ENCODE measurements at regions not wholly inside any gene's neighbourhood (a gene's known extent, or its start where the extent isn't known, plus 50 kb on each side); places are given as distances from the start of the nearest gene placed in this dataset.
"Not testable (repeated sequence)": the region's sequence is repeated elsewhere in the genome, so short reads cannot be mapped to it uniquely, and the experiment has no call there.

DNA sequence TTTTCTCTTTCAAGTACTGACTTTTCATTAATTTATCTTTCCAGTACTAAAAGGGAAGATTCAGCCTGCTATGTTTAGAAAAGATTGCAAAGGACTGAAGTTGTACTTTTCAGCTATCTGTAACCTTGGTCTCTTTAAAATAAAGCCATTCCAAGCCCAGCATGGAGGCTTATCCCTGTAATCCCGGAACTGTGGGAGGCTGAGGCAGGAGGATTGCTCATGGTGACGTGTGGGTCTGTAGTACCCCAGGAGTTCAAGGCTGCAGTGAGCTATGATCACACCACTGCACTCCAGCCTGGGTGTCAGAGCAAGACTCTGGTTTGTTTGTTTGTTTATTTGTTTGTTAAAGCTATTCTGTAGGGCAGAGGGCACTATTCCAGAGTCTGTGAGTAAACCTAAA lies 50.6 kb upstream of the TMEM170B start:
- no peak for DNase-seq (ENCODE audit: low read depth)

DNA sequence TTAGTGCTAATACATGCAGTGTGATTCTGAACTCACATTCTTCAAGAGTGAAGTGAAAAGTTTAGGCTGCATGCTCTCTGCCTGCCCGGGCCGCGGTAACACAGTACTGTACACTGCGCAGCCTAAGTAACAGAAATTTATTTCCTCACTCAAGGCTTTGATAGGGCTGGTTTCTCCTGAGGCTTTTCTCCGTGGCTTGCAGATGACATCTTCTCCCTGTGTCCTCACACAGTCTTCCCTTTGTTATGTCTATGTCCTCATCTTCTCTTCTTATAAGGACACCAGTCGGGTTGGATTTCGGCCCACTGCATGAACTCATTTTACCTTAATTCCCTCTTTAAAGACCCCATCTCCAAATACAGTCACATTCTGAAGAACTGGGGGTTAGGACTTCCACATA lies 51.1 kb upstream of the TMEM170B start:
- no peak for DNase-seq (ENCODE audit: low read depth)

DNA sequence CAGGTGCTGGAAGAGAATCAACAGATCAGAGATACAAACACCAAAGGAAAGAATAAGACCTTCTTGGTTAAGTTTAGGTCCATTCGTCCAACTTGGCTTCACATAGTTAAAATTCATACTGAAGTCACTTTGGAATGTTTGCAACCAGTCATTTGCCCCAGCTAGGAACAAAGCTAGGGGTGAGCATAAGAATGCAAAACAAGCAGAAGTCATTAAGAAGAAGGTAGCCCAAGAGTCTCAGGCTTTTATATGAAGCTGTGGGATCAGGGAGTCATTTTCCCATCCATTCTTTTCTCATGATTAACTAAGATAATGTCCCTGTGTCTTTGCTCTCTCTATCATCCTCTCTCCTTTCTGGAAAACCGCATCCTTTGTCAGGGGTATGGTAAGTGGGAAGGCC lies 51.5 kb upstream of the TMEM170B start:
- no peak for DNase-seq (ENCODE audit: low read depth)

DNA sequence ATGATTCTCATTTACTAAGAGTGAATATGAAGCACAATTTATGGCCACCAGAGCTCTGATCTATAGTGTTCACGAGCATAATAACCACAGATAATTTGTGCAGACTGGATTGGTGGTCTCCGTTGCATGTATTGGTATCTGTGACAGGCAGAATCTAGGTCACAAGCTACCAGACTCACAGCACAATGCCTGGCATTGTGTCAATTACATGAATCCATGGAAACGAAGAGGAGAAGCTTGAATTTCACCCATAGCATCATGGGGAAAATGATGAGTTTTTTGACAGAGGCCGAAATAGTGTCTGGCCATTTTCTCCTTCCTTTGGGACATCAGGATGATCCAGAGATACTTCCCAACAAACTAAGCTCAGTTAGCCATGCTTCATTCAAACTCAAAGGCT lies 52.3 kb upstream of the TMEM170B start:
- no peak for DNase-seq (ENCODE audit: low read depth)

DNA sequence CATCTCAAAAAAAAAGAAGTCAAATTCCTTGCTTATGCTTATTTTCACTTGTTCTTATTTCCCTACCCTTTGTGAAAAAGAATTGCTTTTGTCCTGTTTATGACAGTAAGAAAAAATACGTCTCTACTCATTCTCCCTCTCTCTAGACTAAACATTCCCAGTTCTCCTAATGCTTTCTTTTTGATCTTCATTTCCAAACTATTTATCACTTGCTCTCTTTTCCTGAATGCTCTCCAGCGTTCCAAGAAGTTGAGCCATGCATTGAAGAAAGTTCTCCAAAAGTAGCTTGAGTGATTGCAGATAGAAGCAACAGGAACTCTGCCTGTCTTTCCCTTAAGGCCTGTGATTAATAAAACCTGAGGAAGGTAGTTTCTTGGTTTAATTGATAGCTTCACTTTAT lies 53.1 kb upstream of the TMEM170B start:
- no peak for DNase-seq (ENCODE audit: low read depth)

DNA sequence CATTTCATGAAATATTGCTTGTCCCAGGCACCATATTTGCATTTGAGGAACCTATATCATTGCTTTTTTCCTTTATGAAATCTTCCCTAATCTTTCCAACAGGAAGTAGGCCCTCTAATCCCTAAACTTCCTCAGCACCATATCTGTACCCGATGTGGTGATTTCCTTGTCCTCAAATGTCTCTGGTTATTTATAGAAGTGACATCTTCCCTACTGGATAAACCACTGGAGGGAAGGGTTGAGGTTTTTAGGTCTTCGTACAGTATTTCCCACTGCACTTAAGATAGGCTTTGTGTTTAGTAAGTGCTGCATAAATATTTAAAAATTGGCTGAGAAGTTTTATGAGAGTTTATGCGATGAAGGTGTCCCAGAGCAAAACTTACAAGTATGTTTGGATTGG lies 54.9 kb upstream of the TMEM170B start:
- no peak for DNase-seq (ENCODE audit: low read depth)

DNA sequence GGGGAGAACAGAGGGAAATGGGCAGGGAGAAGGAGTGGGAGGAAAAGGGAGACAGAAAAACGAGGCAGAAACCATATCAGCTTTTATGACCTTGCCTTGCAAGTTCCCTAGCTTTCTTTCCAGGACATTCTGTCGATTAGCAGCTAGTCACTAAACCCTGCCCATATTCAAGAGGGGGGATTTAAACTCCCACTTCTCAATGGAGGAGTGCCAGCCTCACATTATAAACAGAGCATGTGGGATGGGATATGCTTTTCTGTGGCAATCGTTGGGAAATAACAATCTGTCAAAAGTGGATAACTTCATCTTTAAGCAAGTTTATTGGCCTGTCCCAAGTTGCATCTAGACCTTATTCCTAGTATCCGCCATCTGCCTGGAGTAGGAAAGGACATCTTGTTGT lies 57.0 kb upstream of the TMEM170B start:
- DNase-seq (ENCODE audit: low read depth), result no peak

DNA sequence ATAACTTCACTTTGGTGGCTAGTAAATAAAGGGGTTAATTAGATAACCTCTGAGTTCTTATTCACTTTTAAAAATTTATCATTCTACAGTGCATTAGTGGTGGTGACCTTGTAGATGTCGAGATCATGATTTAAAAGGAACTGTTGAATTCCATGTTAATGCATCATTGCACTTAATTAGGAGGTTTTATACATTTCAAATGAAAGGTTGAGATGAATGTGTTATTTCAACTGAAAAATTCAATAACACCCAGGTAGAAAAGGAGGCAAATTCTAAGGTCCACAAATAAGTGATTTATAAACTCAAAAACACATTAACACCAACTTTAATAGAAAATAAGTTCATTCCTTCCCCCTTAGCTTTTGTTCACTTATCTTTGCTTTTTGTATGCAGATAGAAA lies 58.3 kb upstream of the TMEM170B start:
- DNase-seq (ENCODE audit: low read depth), result no peak

DNA sequence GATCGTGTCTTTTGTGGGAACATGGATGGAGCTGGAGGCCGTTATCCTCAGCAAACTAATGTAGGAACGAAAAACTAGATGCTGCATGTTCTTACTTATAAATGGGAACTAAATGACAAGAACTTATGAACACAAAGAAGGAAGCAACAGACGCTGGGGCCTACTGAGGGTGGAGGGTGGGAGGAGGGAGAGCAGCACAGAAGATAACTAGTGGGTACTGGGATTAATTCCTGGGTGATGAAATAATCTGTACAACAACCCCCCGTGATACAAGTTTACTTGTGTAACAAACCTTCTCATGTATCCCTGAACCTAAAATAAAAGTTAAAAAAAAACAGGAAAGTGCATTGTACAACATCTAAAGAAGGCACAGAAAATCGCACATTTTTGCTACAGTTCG lies 59.0 kb upstream of the TMEM170B start:
- DNase-seq (ENCODE audit: low read depth), result no peak

DNA sequence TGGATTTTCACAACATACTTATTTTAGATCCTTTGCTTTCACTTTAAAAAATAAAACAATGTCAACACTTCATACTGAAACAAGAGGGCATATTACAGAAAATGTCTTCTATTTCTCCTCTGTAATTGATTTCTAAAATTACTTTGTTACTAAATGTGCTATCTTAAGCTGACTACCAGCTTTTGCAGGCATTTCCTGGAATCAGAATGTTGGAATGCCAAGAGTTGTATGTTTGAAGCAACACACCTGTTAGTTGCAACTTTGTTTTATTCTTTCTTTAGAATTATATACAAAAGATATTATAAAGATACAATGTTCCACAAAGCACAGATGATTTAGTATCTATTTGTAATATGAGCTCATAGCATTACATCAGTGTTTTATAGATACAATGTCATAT lies 62.5 kb upstream of the TMEM170B start:
- no peak for DNase-seq (ENCODE audit: low read depth)

DNA sequence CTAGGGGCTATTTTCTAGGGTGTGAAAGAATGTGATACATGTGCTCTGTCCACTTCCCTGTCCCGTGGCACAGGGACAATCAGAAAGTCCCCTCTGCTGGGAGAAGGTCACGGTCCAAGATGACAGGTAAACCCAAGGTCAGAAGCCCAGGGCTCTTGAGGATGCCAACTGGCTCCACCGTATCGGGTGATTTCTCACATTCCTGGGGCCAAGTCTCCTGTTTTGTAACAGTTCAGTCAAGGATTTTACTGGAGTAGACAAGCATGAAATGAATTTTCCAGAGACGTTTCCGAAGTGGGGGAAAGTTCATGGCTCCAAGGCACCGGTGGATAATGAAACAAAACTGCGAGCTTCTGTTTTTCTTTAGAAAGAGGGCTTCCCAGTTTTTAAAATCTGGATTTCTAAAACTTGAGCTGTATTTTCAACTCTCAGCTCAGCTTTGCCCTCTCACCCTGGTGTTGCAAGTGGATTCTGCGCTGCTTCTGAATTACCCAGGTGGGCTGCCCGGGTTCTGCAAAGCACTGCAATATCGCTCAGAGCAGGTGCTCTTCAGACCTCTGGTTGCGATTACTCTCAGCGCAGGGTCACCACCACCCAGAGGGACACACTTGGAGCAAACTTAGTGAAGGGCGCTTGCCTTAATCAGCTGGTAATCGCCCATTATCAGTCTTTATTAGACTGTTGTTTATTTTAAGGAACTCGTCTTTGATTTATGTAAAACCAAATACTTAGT lies 64.4 kb upstream of the TMEM170B start:
- DNase-seq (ENCODE audit: low read depth), result no peak

DNA sequence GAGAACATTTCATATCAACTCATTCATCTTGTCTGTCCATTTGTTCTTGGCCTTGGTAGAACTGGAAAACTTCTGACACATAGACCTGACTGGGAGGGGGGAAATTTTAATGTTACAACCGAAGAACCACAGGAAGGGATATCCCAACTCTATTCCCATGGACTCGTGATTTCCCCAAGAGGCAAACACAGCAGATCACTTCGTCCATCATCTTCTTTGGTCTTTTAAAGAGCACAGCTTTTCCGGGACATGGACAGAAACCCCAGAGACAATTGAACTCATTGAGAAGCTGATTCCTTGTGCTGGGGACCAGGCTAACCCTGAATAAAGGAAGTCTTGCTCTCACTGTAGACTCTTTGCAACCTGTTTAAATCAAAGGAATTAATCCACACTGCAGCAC lies 66.3 kb upstream of the TMEM170B start:
- DNase-seq (ENCODE audit: low read depth), result no peak

DNA sequence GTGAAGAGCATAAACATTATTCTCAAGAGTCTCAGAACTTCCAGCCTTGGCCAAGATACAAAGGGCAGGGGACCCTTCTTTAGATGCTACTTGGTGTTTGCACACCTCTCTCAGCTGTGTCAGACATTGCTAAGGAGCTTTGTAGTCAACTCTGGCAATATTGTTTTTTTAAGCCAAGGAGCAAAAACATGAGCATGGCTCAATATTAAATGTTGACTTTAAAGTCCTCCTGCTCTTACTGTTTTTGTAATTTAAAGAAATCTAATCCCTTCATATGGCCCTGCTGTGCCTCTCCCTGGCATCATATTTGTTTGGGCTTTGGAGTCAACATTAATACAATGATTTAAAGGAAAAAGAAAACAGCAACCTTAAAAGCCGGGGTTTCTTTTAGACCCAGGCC lies 67.9 kb upstream of the TMEM170B start:
- DNase-seq (ENCODE audit: low read depth), result no peak

DNA sequence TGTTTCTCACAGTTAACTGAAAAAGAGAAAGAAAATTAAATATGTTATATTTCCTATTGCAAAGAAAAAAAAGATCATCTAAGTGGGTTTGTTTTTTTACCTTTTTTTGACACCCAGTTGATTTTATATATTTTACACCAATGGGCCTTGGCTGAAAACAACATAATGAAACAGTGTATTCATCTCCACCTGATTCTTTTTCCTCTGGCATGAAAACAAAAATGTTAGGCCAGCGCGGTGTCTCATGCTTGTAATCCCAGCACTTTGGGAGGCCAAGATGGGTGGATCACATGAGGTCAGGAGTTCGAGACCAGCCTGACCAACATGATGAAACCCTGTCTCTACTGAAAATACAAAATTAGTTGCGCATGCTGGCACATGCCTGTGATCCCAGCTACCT lies 69.3 kb upstream of the TMEM170B start:
- not testable (repeated sequence) for DNase-seq (ENCODE audit: low read depth)

DNA sequence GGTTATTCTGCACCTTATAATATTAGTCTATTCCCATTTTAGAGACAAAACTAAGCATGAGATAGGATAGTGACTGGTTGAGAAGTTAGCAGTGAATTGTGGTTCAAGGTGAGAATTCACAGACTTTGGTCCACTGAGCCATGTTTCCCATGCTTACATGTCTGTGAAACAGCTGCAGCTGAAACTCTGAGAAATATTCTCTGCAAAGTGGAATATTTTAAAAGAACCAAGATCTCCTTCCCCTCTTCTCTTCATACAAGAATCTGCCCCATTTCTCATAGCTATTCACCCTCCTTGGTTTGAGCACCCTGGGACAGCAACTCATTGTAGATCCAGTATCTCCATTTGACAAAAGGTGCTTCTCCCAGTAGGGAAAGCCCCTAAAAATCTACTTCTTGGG lies 70.2 kb upstream of the TMEM170B start:
- no peak for DNase-seq (ENCODE audit: low read depth)

DNA sequence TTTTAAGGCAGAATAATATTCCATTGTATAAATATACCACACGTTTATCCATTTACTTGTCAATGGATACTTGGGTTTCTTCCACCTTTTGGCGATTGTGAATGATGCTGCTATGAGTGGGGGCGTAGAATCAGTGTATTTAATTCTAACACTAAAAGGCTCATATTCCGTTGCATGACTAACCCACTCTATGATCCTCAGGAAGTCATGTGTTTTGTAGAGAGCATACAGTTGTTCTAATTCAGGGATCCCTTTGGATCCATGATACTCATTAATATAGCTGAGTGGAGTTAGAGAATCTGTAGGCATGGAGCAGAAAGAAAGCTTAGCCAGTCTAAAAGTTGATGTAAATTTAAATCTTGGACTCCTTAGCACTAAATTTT lies 74.2 kb upstream of the TMEM170B start:
- no peak for DNase-seq (ENCODE audit: low read depth)

DNA sequence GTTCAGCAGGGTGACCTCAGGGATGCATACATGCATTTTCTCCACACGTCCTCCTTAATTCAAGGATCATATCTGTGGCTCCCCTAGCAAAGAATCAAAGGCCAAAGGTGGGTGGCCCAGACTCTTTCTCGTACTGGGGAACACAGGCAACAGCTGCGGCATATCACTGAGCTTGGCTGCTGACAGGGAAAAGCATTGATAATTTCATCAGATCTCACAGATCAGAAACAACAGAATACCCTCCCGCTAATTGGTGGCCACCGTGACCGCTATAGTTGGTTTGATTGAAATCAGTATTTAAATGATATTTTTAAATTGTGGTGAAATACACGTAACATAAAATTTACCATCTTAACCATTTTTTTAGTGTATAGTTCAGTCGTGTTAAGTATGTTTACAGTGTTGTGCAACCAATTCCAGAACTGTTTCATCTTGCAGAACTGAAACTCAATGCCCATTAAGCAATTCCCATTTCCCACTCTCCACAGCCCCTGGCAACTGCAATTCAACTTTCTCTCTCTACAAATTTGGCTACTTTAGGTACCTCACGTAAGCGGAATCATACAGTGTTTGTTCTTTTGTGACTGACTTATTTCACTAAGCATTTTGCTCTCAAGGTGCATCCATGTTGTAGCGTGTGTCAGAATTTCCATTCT lies 74.7 kb upstream of the TMEM170B start:
- DNase-seq (ENCODE audit: low read depth), result no peak

DNA sequence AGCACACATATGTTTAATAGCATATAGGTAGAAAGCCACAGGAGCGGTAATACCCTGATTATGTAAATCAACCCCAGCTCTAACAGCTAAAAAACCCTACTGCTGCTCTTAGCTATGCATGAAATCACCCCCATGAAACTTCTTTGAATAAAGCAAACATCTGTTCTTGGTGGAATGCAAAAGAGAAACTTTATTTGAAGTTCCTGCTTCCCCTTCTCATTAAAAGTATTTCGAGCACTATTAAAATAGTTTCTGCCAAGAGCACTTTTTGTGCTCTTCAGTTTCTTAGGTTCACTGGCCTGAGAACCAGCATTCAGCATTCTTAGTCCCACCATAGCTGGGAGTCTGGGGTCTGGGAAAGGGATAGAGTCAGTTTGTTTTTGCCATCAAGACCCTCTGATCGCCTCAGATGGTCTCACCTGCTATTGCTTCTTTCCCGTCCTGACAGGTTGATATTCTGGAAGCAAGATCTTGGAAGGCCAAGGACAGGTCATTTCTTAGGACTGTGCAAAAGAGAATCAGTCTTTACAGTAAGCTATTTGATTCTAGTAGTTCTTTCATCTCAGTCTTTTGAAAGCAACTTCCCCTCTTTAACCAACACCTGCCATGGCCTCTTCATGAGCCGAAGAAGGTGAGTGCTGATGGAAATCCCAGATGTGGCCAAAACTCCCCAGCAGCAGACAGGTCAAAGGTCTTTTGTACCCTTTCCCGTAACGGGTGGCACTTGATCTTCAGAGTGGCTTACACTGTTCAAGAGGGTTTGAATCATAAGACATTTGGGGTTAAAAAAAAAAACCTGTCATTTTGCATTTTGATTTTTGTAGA lies 76.5 kb upstream of the TMEM170B start:
- no peak for DNase-seq (ENCODE audit: low read depth)

DNA sequence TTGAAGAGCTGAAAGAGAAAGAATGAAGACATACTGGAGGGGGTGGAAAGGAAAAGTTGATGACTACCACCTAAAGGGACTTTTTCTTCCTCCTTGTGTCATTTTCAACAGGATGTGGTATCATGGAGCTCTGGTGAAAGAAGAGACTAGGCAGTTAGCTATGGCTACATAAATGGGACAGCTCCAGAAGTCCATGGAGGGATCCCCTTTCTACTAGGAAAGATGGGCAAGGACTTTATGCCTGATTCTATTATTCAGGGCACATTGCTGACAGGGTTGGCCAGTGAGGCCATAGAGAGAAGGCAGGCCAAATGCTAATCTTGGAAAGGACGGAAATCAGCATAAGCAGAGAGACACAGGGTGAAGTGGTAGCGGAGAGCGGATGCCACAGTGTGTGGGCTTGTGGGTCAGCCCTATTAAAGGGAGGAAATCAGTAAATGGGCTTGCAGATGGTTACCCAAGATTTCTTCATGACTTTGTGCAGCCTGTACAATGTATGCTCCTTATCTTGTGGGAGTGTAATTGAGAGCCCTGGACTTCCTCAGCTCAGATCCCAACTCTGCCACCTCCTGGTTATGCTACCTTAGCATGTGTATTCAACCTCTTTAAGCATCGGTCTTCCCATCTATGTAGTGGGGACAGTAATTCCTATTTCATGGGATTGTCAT lies 77.4 kb upstream of the TMEM170B start:
- DNase-seq (ENCODE audit: low read depth), result no peak

DNA sequence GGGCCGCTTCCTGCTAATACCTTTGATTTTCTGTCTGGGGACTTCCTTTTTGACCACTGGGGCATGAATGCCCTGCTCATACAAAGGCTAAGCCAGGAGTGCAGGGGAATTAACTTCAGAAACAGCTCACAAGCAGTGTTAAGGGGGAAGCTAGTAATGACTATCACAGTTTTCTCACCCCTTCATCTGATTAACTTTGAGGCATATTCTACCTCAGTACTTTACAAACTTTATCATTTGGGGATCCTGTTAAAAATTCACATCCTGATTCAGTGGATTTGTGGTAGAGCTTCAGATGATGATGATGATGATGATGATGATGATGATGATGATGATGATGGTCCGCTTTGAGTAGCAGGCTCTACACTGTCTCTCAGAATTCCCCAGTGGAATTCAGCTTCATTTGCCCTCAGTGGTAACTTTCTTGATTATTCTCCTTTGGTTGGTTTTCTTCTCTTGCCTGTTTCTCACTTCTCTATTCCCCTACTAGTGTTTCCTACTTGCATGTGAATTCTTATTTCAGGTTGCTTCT lies 78.4 kb upstream of the TMEM170B start:
- DNase-seq (ENCODE audit: low read depth), result no peak

DNA sequence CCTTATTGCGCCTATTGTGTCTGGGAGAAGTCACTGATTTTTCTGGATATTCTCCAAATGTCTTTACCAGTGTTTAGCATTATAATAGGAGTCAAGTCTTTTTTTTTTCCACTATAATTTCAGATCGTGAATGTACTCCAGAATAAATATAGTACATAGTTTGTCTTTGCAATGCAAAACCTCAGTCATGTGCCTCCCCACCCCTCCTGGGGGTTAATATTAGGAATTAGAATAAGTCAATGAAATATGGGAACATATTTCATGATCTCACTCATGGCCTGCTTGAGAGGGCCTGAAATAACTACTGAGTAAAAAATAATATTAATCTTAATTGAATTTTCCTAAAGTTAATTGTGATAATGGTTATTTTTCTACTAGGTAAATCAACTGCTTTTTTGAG lies 79.0 kb upstream of the TMEM170B start:
- DNase-seq (ENCODE audit: low read depth), result no peak

DNA sequence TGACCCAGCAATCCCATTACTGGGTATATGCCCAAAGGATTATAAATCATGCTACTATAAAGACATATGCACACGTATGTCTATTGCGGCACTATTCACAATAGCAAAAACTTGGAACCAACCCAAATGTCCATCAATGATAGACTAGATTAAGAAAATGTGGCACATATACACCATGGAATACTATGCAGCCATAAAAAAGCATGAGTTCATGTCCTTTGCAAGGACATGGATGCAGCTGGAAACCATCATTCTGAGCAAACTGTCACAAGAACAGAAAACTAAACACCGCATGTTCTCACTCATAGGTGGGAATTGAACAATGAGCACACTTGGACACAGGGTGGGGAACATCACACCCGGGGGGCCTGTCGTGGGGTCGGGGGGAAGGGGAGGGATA lies 80.1 kb upstream of the TMEM170B start:
- DNase-seq (ENCODE audit: low read depth), result not testable (repeated sequence)

Measured in fibroblast of the conjunctiva (primary cell).